MM.1S (cell line): ENCODE measurements at regions not wholly inside any gene's neighbourhood (a gene's known extent, or its start where the extent isn't known, plus 50 kb on each side); places are given as distances from the start of the nearest gene placed in this dataset.

Source experiments
- DNase-seq: peaks from one replicate; pipeline ENCODE4 v3.0.0-alpha.2; 2015
- H2AFZ ChIP-seq: fragments of 300-600 bp; sonication (generic); 2 replicates; pipeline ENCODE4 v1.6.0; 2016; ENCODE audit warnings: antibody characterized with exemption, low read length
- H3F3A ChIP-seq: fragments of 300-600 bp; sonication (generic); 2 replicates; pipeline ENCODE4 v1.6.1; 2016; ENCODE audit warnings: mild to moderate bottlenecking, antibody characterized with exemption, low read length, moderate library complexity, mixed read lengths; ENCODE audit not compliant: insufficient read depth
- H3K27ac ChIP-seq: fragments of 300-600 bp; sonication (generic); 2 replicates; pipeline ENCODE4 v1.5.1; 2016; ENCODE audit warnings: mild to moderate bottlenecking, low read length
- H3K27me3 ChIP-seq: fragments of 300-600 bp; sonication (generic); replicated peaks from 2 replicates; pipeline ENCODE4 v1.6.0; 2016; ENCODE audit warnings: low read length; ENCODE audit not compliant: insufficient read depth
- H3K36me3 ChIP-seq: fragments of 300-600 bp; sonication (generic); replicated peaks from 2 replicates; pipeline ENCODE4 v1.6.1; 2016; ENCODE audit warnings: mild to moderate bottlenecking, low read length, mixed read lengths; ENCODE audit not compliant: insufficient read depth
- H3K4me1 ChIP-seq: fragments of 300-600 bp; sonication (generic); 2 replicates; pipeline ENCODE4 v1.6.1; 2016; ENCODE audit warnings: low read length, mixed read lengths
- H3K4me2 ChIP-seq: fragments of 300-600 bp; sonication (generic); 2 replicates; pipeline ENCODE4 v1.6.0; 2016; ENCODE audit warnings: low read depth, low read length
- H3K4me3 ChIP-seq: fragments of 300-600 bp; sonication (generic); 2 replicates; pipeline ENCODE4 v1.5.1; 2016; ENCODE audit warnings: low read length, mixed read lengths
- H3K79me2 ChIP-seq: fragments of 300-600 bp; sonication (generic); 2 replicates; pipeline ENCODE4 v1.6.1; 2016; ENCODE audit warnings: mixed run types, low read length, mixed read lengths
- H3K9ac ChIP-seq: fragments of 300-600 bp; sonication (generic); 2 replicates; pipeline ENCODE4 v1.6.1; 2016; ENCODE audit warnings: low read length, mixed read lengths
- H3K9me2 ChIP-seq: fragments of 300-600 bp; sonication (generic); replicated peaks from 2 replicates; pipeline ENCODE4 v1.6.1; 2016; ENCODE audit warnings: mild to moderate bottlenecking, low read length, mixed read lengths; ENCODE audit not compliant: insufficient read depth
- H3K9me3 ChIP-seq: fragments of 300-600 bp; sonication (generic); replicated peaks from 2 replicates; pipeline ENCODE4 v1.6.1; 2016; ENCODE audit warnings: mild to moderate bottlenecking, low read length, mixed read lengths; ENCODE audit not compliant: insufficient read depth
- H4K20me1 ChIP-seq: fragments of 300-600 bp; sonication (generic); 2 replicates; pipeline ENCODE4 v1.6.1; 2016; ENCODE audit warnings: mild to moderate bottlenecking, low read length, moderate library complexity, mixed read lengths; ENCODE audit not compliant: insufficient read depth
- CTCF ChIP-seq: fragments of 300-600 bp; sonication (generic); IDR thresholded peaks from 2 replicates; pipeline ENCODE4 v1.5.1; 2016; ENCODE audit warnings: antibody characterized with exemption, low read length, mixed read lengths
- EZH2 ChIP-seq: fragments of 300-600 bp; sonication (generic); optimal IDR thresholded peaks from 2 replicates; pipeline ENCODE3; 2017; ENCODE audit warnings: low read depth, mild to moderate bottlenecking, antibody characterized with exemption, low read length, mixed read lengths
- EZH2phosphoT487 ChIP-seq: fragments of 300-600 bp; sonication (generic); IDR thresholded peaks from 2 replicates; pipeline ENCODE4 v1.6.1; 2018; ENCODE audit warnings: antibody characterized with exemption, low read length

DNA sequence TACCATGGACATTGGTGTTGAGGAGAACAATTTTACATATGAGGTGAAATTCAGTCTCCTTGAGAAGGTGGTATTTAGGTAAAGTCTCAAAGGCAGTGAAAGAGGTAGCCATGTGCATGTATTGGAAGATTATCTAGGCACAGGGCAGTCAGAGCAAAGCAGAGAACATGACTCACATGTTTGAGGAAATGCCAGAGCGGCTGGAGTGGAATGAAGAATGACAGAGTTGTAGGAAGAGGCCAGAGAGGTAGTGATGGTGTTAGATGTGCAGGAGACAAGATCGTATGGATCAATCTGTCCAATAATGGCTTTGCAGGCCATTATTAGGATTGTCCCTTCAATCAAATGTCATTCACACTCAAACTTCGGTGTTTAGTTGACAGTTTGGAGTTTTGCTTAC, 449.4 kb upstream of the PTCHD4 start:
- no peaks in the 10 kb centered on the region for H3K9me2 ChIP-seq
- no peaks in the 10 kb centered on the region for H3K9me3 ChIP-seq
- no peaks in the 10 kb centered on the region for H3K79me2 ChIP-seq
- H2AFZ ChIP-seq = no peak overlapping the region
- no peak for DNase-seq
- no peaks in the 10 kb centered on the region for H3K4me1 ChIP-seq
- no peaks in the 10 kb centered on the region for H3K36me3 ChIP-seq
- no peak overlapping the region for H3K9ac ChIP-seq
- no peaks in the 10 kb centered on the region for H3F3A ChIP-seq
- H3K27ac ChIP-seq = no peak overlapping the region
- H3K27me3 ChIP-seq = no peaks in the 10 kb centered on the region
- no peaks in the 10 kb centered on the region for H4K20me1 ChIP-seq
- no peak overlapping the region for H3K4me2 ChIP-seq
- no peak overlapping the region for H3K4me3 ChIP-seq
- TF ChIP-seq CTCF (no peak), EZH2phosphoT487 (no peak), EZH2 (no peak)

- Histone ChIP-seq H3K9ac (no peak overlapping the region), H3K4me1 (no peaks in the 10 kb centered on the region), H3K27me3 (no peaks in the 10 kb centered on the region), H3K36me3 (no peaks in the 10 kb centered on the region), H3K4me2 (no peak overlapping the region), H3K9me3 (no peaks in the 10 kb centered on the region), H4K20me1 (no peaks in the 10 kb centered on the region), H3K79me2 (no peaks in the 10 kb centered on the region), H2AFZ (no peak overlapping the region), H3K9me2 (no peaks in the 10 kb centered on the region), H3K27ac (no peak overlapping the region), H3F3A (no peaks in the 10 kb centered on the region), H3K4me3 (no peak overlapping the region)
- no peak for TF ChIP-seq CTCF
- no peak for TF ChIP-seq EZH2phosphoT487
- TF ChIP-seq EZH2 = no peak
- DNase-seq = no peak
Measured at GRCh38 chr6:48553467-48554189, 442.6 kb upstream of the PTCHD4 start.

GRCh38 chr6:48552905-48553304, 441.9 kb upstream of the PTCHD4 start:
- H4K20me1 ChIP-seq = no peaks in the 10 kb centered on the region
- H3K36me3 ChIP-seq = no peaks in the 10 kb centered on the region
- TF ChIP-seq EZH2phosphoT487 (no peak), EZH2 (no peak), CTCF (no peak)
- no peak for DNase-seq
- H3K27ac ChIP-seq = no peak overlapping the region
- H3K79me2 ChIP-seq = no peaks in the 10 kb centered on the region
- no peaks in the 10 kb centered on the region for H3K4me1 ChIP-seq
- no peak overlapping the region for H3K4me2 ChIP-seq
- H3K9me3 ChIP-seq = no peaks in the 10 kb centered on the region
- H3K9me2 ChIP-seq = no peaks in the 10 kb centered on the region
- H3K9ac ChIP-seq = no peak overlapping the region
- no peak overlapping the region for H2AFZ ChIP-seq
- H3F3A ChIP-seq = no peaks in the 10 kb centered on the region
- no peak overlapping the region for H3K4me3 ChIP-seq
- H3K27me3 ChIP-seq = no peaks in the 10 kb centered on the region
